Hematopoietic multipotent progenitor cell treated with erythropoietin and hydrocortisone succinate and interleukin-3 and kit ligand, for 6 days (in vitro differentiated cells): ENCODE measurements at regions not wholly inside any gene's neighbourhood (a gene's known extent, or its start where the extent isn't known, plus 50 kb on each side); places are given as distances from the start of the nearest gene placed in this dataset.

ENCODE experiments used
- DNase-seq: peaks from one replicate; pipeline ENCODE4 v3.0.0-alpha.2; 2015

- DNase-seq: no peak
Observed at GRCh38 chr2:136167721-136168475, 49.9 kb upstream of the CXCR4 start.
